ENCODE measurements at regions not wholly inside any gene's neighbourhood (a gene's known extent, or its start where the extent isn't known, plus 50 kb on each side); places are given as distances from the start of the nearest gene placed in this dataset.
"Not testable (repeated sequence)": the region's sequence is repeated elsewhere in the genome, so short reads cannot be mapped to it uniquely, and the experiment has no call there.

- no peaks in the 10 kb centered on the region for H3K36me3 ChIP-seq (ENCODE audit: low read length)
- H3K27ac ChIP-seq (ENCODE audit: low read depth, low read length): no peak overlapping the region
- no peak overlapping the region for H3K9ac ChIP-seq (ENCODE audit: low read length)
- TF ChIP-seq, protein P1, sequence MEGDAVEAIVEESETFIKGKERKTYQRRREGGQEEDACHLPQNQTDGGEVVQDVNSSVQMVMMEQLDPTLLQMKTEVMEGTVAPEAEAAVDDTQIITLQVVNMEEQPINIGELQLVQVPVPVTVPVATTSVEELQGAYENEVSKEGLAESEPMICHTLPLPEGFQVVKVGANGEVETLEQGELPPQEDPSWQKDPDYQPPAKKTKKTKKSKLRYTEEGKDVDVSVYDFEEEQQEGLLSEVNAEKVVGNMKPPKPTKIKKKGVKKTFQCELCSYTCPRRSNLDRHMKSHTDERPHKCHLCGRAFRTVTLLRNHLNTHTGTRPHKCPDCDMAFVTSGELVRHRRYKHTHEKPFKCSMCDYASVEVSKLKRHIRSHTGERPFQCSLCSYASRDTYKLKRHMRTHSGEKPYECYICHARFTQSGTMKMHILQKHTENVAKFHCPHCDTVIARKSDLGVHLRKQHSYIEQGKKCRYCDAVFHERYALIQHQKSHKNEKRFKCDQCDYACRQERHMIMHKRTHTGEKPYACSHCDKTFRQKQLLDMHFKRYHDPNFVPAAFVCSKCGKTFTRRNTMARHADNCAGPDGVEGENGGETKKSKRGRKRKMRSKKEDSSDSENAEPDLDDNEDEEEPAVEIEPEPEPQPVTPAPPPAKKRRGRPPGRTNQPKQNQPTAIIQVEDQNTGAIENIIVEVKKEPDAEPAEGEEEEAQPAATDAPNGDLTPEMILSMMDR (IDR thresholded peaks at IDR 0.05; ENCODE audit: insufficient read depth, low read length, poor library complexity, severe bottlenecking): no peak
- TF ChIP-seq EZH2phosphoT487 (conservative IDR thresholded peaks at IDR 0.05; ENCODE audit: low read length): no peak
- no peaks in the 10 kb centered on the region for H3K9me3 ChIP-seq (ENCODE audit: insufficient read depth, low read length)
- H2AFZ ChIP-seq (ENCODE audit: low read depth, low read length, severe bottlenecking): no peak overlapping the region
- no peaks in the 10 kb centered on the region for H3K79me2 ChIP-seq (ENCODE audit: insufficient read depth, low read length)
- H3K4me3 ChIP-seq (ENCODE audit: insufficient read depth, low read length, poor library complexity, severe bottlenecking): no peak overlapping the region
- H3F3A ChIP-seq (ENCODE audit: insufficient read depth): no peaks in the 10 kb centered on the region
- H4K20me1 ChIP-seq (ENCODE audit: low read depth, low read length): no peaks in the 10 kb centered on the region
- H3K27me3 ChIP-seq (ENCODE audit: low read length): peaks cover 3% of the 10 kb centered on the region; the same call in 1 of the 2 replicates
- H3K9me2 ChIP-seq (replicated peaks; ENCODE audit: insufficient read depth, low read length): no peaks in the 10 kb centered on the region
- H3K4me2 ChIP-seq (ENCODE audit: low read depth, low read length, poor library complexity, severe bottlenecking): no peak overlapping the region
Observed at GRCh38 chr9:34773306-34773910, 63.5 kb upstream of the CCL21 start.

DNA sequence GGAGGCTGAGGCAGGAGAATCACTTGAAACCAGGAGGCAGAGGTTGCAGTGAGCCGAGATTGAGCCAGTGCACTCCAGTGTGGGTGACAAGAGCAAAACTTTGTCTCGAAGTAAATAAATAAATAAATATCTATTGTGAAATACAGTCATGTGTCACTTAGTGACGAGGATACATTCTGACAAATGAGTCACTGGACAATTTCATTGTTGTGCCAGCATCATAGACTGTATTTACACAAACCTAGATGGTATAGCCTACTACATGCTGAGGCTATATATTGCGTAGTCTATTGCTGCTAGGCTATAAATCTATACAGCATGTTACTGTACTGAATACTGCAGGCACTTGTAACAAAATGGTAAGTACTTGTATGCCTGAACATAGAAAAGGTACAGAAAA lies 61.1 kb upstream of the CCL21 start:
- no peaks in the 10 kb centered on the region for H3K36me3 ChIP-seq (ENCODE audit: low read length)
- no peak overlapping the region for H2AFZ ChIP-seq (ENCODE audit: low read depth, low read length, severe bottlenecking)
- no peaks in the 10 kb centered on the region for H3K9me2 ChIP-seq (replicated peaks; ENCODE audit: insufficient read depth, low read length)
- H3K4me2 ChIP-seq (ENCODE audit: low read depth, low read length, poor library complexity, severe bottlenecking): no peak overlapping the region
- H4K20me1 ChIP-seq (ENCODE audit: low read depth, low read length): no peaks in the 10 kb centered on the region
- H3K27me3 ChIP-seq (ENCODE audit: low read length): peaks cover 4% of the 10 kb centered on the region; the same call in 1 of the 2 replicates
- H3K9me3 ChIP-seq (ENCODE audit: insufficient read depth, low read length): no peaks in the 10 kb centered on the region
- TF ChIP-seq EZH2phosphoT487 (conservative IDR thresholded peaks at IDR 0.05; ENCODE audit: low read length): no peak
- TF ChIP-seq, protein P1 (IDR thresholded peaks at IDR 0.05; ENCODE audit: insufficient read depth, low read length, poor library complexity, severe bottlenecking): no peak
- no peaks in the 10 kb centered on the region for H3F3A ChIP-seq (ENCODE audit: insufficient read depth)
- H3K4me3 ChIP-seq (ENCODE audit: insufficient read depth, low read length, poor library complexity, severe bottlenecking): no peak overlapping the region
- H3K27ac ChIP-seq (ENCODE audit: low read depth, low read length): no peak overlapping the region
- H3K79me2 ChIP-seq (ENCODE audit: insufficient read depth, low read length): no peaks in the 10 kb centered on the region
- H3K9ac ChIP-seq (ENCODE audit: low read length): no peak overlapping the region

- not testable (repeated sequence) for H3K9me3 ChIP-seq (ENCODE audit: insufficient read depth, low read length); H3F3A ChIP-seq (ENCODE audit: insufficient read depth); H3K27ac ChIP-seq (ENCODE audit: low read depth, low read length); H3K4me3 ChIP-seq (ENCODE audit: insufficient read depth, low read length, poor library complexity, severe bottlenecking); H3K4me2 ChIP-seq (ENCODE audit: low read depth, low read length, poor library complexity, severe bottlenecking); H4K20me1 ChIP-seq (ENCODE audit: low read depth, low read length); H3K9me2 ChIP-seq (replicated peaks; ENCODE audit: insufficient read depth, low read length); H3K9ac ChIP-seq (ENCODE audit: low read length); H3K27me3 ChIP-seq (ENCODE audit: low read length); H3K79me2 ChIP-seq (ENCODE audit: insufficient read depth, low read length); H2AFZ ChIP-seq (ENCODE audit: low read depth, low read length, severe bottlenecking); H3K36me3 ChIP-seq (ENCODE audit: low read length)
Observed at GRCh38 chr9:34767087-34767486, 57.2 kb upstream of the CCL21 start.

GRCh38 chr9:34760196-34761040 lies 50.5 kb upstream of the CCL21 start:
- not testable (repeated sequence) for H3K4me2 ChIP-seq (ENCODE audit: low read depth, low read length, poor library complexity, severe bottlenecking); H4K20me1 ChIP-seq (ENCODE audit: low read depth, low read length); H3K27ac ChIP-seq (ENCODE audit: low read depth, low read length); H3K36me3 ChIP-seq (ENCODE audit: low read length); H3K9me2 ChIP-seq (replicated peaks; ENCODE audit: insufficient read depth, low read length); H3F3A ChIP-seq (ENCODE audit: insufficient read depth); H3K9me3 ChIP-seq (ENCODE audit: insufficient read depth, low read length); H3K27me3 ChIP-seq (ENCODE audit: low read length); H3K9ac ChIP-seq (ENCODE audit: low read length); H3K4me3 ChIP-seq (ENCODE audit: insufficient read depth, low read length, poor library complexity, severe bottlenecking); H3K79me2 ChIP-seq (ENCODE audit: insufficient read depth, low read length); H2AFZ ChIP-seq (ENCODE audit: low read depth, low read length, severe bottlenecking)
- TF ChIP-seq, protein P1 (IDR thresholded peaks at IDR 0.05; ENCODE audit: insufficient read depth, low read length, poor library complexity, severe bottlenecking): peak; percentile 61

Measured in SU-DHL-6 (cell line).